ENCODE measurements at regions not wholly inside any gene's neighbourhood (a gene's known extent, or its start where the extent isn't known, plus 50 kb on each side); places are given as distances from the start of the nearest gene placed in this dataset.

DNA sequence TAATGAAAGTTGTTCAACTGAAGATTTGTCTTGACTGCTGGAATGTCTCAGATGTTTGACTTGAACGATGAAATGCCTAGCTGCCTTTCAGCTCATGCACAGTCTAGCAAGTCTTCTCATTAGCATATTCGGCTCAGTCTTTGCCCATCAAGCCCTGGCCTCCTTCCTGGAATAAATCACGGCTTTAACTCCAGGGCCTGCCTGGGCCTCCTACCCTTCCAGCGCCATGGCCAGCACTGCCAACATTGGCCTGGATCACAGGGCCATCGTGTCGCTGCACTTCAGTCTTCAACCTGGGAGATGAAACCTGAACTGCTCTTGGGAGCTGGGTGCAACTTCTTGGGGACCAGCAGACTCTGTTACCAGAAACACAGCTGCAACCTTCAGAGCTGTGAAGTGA, 126.7 kb upstream of the TMEM260 start:
- TF ChIP-seq, protein P1, sequence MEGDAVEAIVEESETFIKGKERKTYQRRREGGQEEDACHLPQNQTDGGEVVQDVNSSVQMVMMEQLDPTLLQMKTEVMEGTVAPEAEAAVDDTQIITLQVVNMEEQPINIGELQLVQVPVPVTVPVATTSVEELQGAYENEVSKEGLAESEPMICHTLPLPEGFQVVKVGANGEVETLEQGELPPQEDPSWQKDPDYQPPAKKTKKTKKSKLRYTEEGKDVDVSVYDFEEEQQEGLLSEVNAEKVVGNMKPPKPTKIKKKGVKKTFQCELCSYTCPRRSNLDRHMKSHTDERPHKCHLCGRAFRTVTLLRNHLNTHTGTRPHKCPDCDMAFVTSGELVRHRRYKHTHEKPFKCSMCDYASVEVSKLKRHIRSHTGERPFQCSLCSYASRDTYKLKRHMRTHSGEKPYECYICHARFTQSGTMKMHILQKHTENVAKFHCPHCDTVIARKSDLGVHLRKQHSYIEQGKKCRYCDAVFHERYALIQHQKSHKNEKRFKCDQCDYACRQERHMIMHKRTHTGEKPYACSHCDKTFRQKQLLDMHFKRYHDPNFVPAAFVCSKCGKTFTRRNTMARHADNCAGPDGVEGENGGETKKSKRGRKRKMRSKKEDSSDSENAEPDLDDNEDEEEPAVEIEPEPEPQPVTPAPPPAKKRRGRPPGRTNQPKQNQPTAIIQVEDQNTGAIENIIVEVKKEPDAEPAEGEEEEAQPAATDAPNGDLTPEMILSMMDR (conservative IDR thresholded peaks at IDR 0.05; ENCODE audit: low read depth, low read length): no peak
- TF ChIP-seq POLR2A (IDR thresholded peaks at IDR 0.05; ENCODE audit: low read depth, low read length) (no peak), RAD21 (IDR thresholded peaks at IDR 0.05; ENCODE audit: low read length) (no peak), BHLHE40 (IDR thresholded peaks at IDR 0.05; ENCODE audit: low read depth, low read length) (no peak), CHD1 (IDR thresholded peaks at IDR 0.05; ENCODE audit: low read depth, low read length) (no peak), CEBPB (IDR thresholded peaks at IDR 0.05; ENCODE audit: low read depth, low read length) (no peak), SMC3 (IDR thresholded peaks at IDR 0.05; ENCODE audit: low read depth, low read length) (no peak), MXI1 (IDR thresholded peaks at IDR 0.05; ENCODE audit: borderline replicate concordance, low read depth, low read length) (no peak)
